Activated naive CD4-positive, alpha-beta T cell treated with anti-CD3 and anti-CD28 coated beads for 36 hours (primary cell): ENCODE measurements at regions not wholly inside any gene's neighbourhood (a gene's known extent, or its start where the extent isn't known, plus 50 kb on each side); places are given as distances from the start of the nearest gene placed in this dataset.

ENCODE experiments used
- CTCF ChIA-PET: fragments of 350-600 bp; sonication (Branson Sonifier 250); formaldehyde crosslinking; loops from one replicate; lab custom pipeline; 2021; ENCODE audit warnings: antibody characterized with exemption; lab: Charles Lee
- DNase-seq: peaks from one replicate; pipeline ENCODE4 v3.0.0-alpha.2; 2020
- H3K27ac Mint-ChIP-seq: one replicate; pipeline ENCODE4 v1.8.0; 2021; ENCODE audit warnings: mild to moderate bottlenecking, mixed read lengths
- H3K27me3 Mint-ChIP-seq: one replicate; pipeline ENCODE4 v1.8.0; 2021; ENCODE audit warnings: low read depth, mixed read lengths
- H3K36me3 Mint-ChIP-seq: one replicate; pipeline ENCODE4 v1.8.0; 2021; ENCODE audit warnings: low read depth, mixed read lengths
- H3K4me1 Mint-ChIP-seq: one replicate; pipeline ENCODE4 v1.8.0; 2021; ENCODE audit warnings: low read depth, mixed read lengths
- H3K4me3 Mint-ChIP-seq: one replicate; pipeline ENCODE4 v1.8.0; 2021; ENCODE audit warnings: mild to moderate bottlenecking, moderate library complexity, mixed read lengths
- H3K9me3 Mint-ChIP-seq: one replicate; pipeline ENCODE4 v1.8.0; 2021; ENCODE audit warnings: mixed read lengths
- intact Hi-C: fragments of 100-400 bp; cut with micrococcal nuclease; formaldehyde crosslinking; loops from one replicate; pipeline ENCODE4 v1.15.1; 2023

DNA sequence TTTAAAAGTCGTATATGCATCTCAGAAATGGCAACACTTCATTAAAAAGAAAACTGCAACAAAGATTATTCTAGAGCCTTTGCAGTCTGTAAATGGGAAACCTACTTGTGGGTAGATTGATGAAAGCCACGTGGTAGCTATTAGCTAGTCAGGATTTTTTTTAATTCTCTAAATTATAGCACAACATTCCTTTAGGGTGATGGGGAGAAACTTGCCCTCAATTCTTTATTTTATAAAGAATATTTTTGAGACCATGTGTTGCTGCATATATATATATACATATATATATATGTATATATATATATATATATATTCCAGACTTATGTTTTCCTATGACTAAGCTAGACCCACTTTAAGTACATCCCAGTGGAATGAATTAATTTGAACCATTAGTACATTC lies 118.0 kb downstream of the PPP1R3A start:
- no peak overlapping the region for H3K4me3 Mint-ChIP-seq
- H3K9me3 Mint-ChIP-seq, result no peaks in the 10 kb centered on the region
- H3K36me3 Mint-ChIP-seq, result no peaks in the 10 kb centered on the region
- H3K4me1 Mint-ChIP-seq, result no peaks in the 10 kb centered on the region
- no peak for DNase-seq
- CTCF ChIA-PET, result interaction anchor here (0.6 kb wide), 1 partner anchor 229 kb away, joined by 3 read pairs; no protein-coding TSS in a partner anchor
- H3K27ac Mint-ChIP-seq, result no peak overlapping the region
- H3K27me3 Mint-ChIP-seq, result peaks cover 2% of the 10 kb centered on the region
- intact Hi-C loops, result no loop called here

- Mint-ChIP-seq H3K4me1 (no peaks in the 10 kb centered on the region), H3K27ac (no peak overlapping the region)
- intact Hi-C loops, result no loop called here
Measured at GRCh38 chr7:113799896-113800295, 118.9 kb downstream of the PPP1R3A start.

GRCh38 chr7:113797420-113798010 lies 121.3 kb downstream of the PPP1R3A start:
- no peak for DNase-seq
- Mint-ChIP-seq H3K27me3 (no peaks in the 10 kb centered on the region), H3K9me3 (peaks cover 3% of the 10 kb centered on the region), H3K27ac (no peak overlapping the region), H3K4me1 (no peaks in the 10 kb centered on the region), H3K4me3 (no peak overlapping the region), H3K36me3 (no peaks in the 10 kb centered on the region)
- CTCF ChIA-PET, result no interaction called here
- intact Hi-C loops, result no loop called here

More at GRCh38 chr7:113799896-113800295, 118.9 kb downstream of the PPP1R3A start:
- no peaks in the 10 kb centered on the region for H3K9me3 Mint-ChIP-seq
- DNase-seq, result no peak
- H3K36me3 Mint-ChIP-seq, result no peaks in the 10 kb centered on the region
- CTCF ChIA-PET, result no interaction called here
- H3K27me3 Mint-ChIP-seq, result peaks cover 2% of the 10 kb centered on the region
- H3K4me3 Mint-ChIP-seq, result no peak overlapping the region

- CTCF ChIA-PET, result interaction anchor here (1.2 kb wide), 1 partner anchor 23 kb away, joined by 3 read pairs; no protein-coding TSS in a partner anchor
Measured at GRCh38 chr7:113796557-113796956, 122.3 kb downstream of the PPP1R3A start.

GRCh38 chr7:113794573-113794972 lies 124.2 kb downstream of the PPP1R3A start:
- Mint-ChIP-seq H3K4me1 (no peaks in the 10 kb centered on the region), H3K27ac (no peak overlapping the region), H3K9me3 (peaks cover 3% of the 10 kb centered on the region), H3K36me3 (no peaks in the 10 kb centered on the region), H3K27me3 (no peaks in the 10 kb centered on the region), H3K4me3 (no peak overlapping the region)
- CTCF ChIA-PET, result no interaction called here
- intact Hi-C loops, result no loop called here
- no peak for DNase-seq

More at GRCh38 chr7:113796557-113796956, 122.3 kb downstream of the PPP1R3A start:
- Mint-ChIP-seq H3K4me3 (no peak overlapping the region), H3K27me3 (no peaks in the 10 kb centered on the region), H3K4me1 (no peaks in the 10 kb centered on the region), H3K27ac (no peak overlapping the region), H3K36me3 (no peaks in the 10 kb centered on the region), H3K9me3 (peaks cover 3% of the 10 kb centered on the region)
- intact Hi-C loops, result no loop called here
- DNase-seq, result no peak

GRCh38 chr7:113793171-113793570 lies 125.6 kb downstream of the PPP1R3A start:
- Mint-ChIP-seq H3K36me3 (no peaks in the 10 kb centered on the region), H3K27me3 (no peaks in the 10 kb centered on the region), H3K9me3 (peaks cover 3% of the 10 kb centered on the region), H3K4me3 (no peak overlapping the region), H3K27ac (no peak overlapping the region), H3K4me1 (no peaks in the 10 kb centered on the region)
- CTCF ChIA-PET, result no interaction called here
- DNase-seq, result no peak
- intact Hi-C loops, result no loop called here

DNA sequence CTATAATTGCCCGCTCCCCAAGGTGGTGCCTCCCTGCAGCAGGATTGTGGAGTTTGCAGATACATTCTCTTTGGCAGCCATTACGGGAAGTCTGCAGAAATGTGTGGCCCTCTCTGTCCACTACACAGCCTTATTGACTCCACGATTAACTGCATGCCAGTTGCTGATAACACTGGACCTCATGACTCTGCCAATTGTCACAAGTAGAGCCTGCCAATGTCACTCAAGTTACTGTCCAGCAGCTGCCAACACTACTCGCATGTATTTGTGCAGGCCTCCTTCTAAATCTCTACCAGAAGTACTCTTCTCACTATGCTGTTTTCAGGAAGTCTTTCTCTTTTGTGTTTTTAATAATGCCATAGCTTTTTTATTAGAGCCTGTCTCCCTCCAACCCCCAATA lies 128.8 kb downstream of the PPP1R3A start:
- intact Hi-C loops, result no loop called here
- Mint-ChIP-seq H3K27me3 (no peaks in the 10 kb centered on the region), H3K27ac (no peak overlapping the region), H3K4me3 (no peak overlapping the region), H3K36me3 (no peaks in the 10 kb centered on the region), H3K9me3 (peaks cover 3% of the 10 kb centered on the region), H3K4me1 (no peaks in the 10 kb centered on the region)
- DNase-seq, result no peak
- CTCF ChIA-PET, result interaction anchor here (0.6 kb wide), 1 partner anchor 1791 kb away, joined by 6 read pairs; no protein-coding TSS in a partner anchor

DNA sequence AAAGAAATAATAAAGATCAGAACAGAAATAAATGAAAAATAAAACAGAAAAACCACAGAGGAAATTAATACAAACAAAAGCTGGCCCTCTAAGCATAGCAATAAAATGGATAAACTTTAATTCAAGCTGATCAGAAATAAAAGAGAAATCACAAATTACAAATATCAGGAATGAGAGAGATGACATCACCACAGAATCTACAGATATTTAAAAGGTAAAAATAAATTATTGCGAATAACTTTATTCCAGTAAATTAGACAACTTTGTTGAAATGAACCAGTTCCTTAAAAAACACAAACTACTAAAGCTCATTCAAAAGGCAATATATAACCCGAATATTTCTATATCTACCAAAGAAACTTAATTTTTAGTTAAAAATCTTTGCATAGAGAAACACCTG lies 131.7 kb downstream of the PPP1R3A start:
- no peaks in the 10 kb centered on the region for H3K27me3 Mint-ChIP-seq
- no peaks in the 10 kb centered on the region for H3K9me3 Mint-ChIP-seq
- H3K4me1 Mint-ChIP-seq, result no peaks in the 10 kb centered on the region
- CTCF ChIA-PET, result interaction anchor here (0.9 kb wide), 1 partner anchor 12 kb away, joined by 4 read pairs; no protein-coding TSS in a partner anchor
- H3K27ac Mint-ChIP-seq, result no peak overlapping the region
- intact Hi-C loops, result no loop called here
- no peak overlapping the region for H3K4me3 Mint-ChIP-seq
- DNase-seq, result no peak
- H3K36me3 Mint-ChIP-seq, result no peaks in the 10 kb centered on the region

DNA sequence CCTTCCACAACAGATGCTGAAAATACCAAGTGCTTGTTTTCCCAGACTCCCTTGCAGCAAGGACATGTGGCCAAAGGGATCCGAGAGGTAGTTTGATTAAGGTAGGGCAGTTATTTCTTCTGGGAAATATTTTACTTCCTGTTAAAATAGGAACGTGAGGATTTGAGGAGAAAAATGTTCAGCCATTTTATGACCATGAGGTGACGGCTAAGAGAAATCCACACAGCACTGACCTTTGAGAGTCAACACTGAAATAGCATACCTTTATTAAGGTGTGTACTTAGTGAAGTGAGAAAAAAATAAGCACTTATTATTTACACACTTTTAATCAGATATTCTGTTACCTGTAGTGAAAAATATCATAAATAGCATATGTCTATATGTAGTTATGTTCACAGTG lies 133.9 kb downstream of the PPP1R3A start:
- intact Hi-C loops, result no loop called here
- DNase-seq, result no peak
- Mint-ChIP-seq H3K36me3 (no peaks in the 10 kb centered on the region), H3K27me3 (no peaks in the 10 kb centered on the region), H3K27ac (no peak overlapping the region), H3K9me3 (no peaks in the 10 kb centered on the region), H3K4me1 (no peaks in the 10 kb centered on the region), H3K4me3 (no peak overlapping the region)
- CTCF ChIA-PET, result no interaction called here

DNA sequence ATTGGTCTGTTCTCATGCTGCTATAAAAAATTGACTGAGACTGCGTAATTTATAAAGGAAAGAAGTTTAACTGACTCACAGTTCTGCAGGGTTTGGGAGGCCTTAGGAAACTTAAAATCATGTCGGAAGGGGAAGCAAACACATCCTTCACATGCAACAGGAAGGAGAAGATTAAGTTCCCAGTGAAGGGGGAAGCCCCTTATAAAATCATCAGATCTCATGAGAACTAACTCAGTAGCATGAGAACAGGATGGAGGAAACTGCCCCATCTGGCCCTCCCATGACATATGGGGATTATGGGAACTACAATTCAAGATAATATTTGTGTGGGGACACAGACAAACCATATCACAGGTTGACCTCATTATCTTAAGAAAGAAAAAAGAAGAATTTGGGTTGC lies 134.5 kb downstream of the PPP1R3A start:
- Mint-ChIP-seq H3K36me3 (no peaks in the 10 kb centered on the region), H3K27me3 (no peaks in the 10 kb centered on the region), H3K4me3 (no peak overlapping the region), H3K27ac (no peak overlapping the region), H3K4me1 (no peaks in the 10 kb centered on the region), H3K9me3 (no peaks in the 10 kb centered on the region)
- CTCF ChIA-PET, result no interaction called here
- DNase-seq, result no peak
- intact Hi-C loops, result no loop called here

GRCh38 chr7:113783403-113783802 lies 135.4 kb downstream of the PPP1R3A start:
- CTCF ChIA-PET, result no interaction called here
- DNase-seq, result no peak
- no peaks in the 10 kb centered on the region for H3K36me3 Mint-ChIP-seq
- no peaks in the 10 kb centered on the region for H3K27me3 Mint-ChIP-seq
- H3K9me3 Mint-ChIP-seq, result no peaks in the 10 kb centered on the region
- no peak overlapping the region for H3K27ac Mint-ChIP-seq
- no peaks in the 10 kb centered on the region for H3K4me1 Mint-ChIP-seq
- intact Hi-C loops, result no loop called here
- no peak overlapping the region for H3K4me3 Mint-ChIP-seq

DNA sequence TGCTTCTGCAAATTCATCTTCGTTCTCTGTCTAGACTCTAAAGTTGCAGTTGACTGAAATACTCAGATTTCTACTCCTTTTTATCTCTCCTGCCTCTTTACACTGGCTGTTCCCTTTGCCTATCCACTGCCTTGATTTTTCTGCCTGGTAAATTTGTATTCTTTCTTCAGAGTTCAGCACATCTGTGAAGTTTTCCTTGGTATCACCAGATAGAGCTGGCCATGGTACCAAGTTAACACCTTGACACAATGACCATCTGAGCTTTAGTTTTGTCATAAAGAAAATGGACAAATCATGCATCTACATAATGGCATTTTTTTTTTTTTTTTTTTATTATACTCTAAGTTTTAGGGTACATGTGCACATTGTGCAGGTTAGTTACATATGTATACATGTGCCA lies 143.0 kb downstream of the PPP1R3A start:
- Mint-ChIP-seq H3K4me3 (no peak overlapping the region), H3K36me3 (no peaks in the 10 kb centered on the region), H3K9me3 (no peaks in the 10 kb centered on the region), H3K27me3 (no peaks in the 10 kb centered on the region), H3K4me1 (no peaks in the 10 kb centered on the region), H3K27ac (no peak overlapping the region)
- CTCF ChIA-PET, result no interaction called here
- intact Hi-C loops, result no loop called here
- no peak for DNase-seq

DNA sequence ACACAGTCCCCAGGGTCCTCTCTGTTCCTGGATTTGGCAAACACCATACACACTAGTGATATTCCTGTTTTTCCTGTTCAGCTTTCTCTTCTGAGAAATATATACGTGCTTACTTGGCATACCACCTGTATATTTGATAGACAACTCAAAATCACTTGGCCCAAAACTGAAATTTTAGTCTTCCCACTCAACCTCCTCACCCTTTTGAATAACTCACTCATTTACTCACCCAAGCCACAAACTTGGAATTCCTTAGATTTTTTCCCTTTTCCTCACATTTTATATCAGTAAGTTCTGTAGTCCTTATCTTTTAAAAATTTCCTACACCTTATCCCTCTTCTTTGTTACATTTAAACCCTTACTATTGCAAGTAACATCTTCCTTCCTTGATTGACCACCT lies 143.4 kb downstream of the PPP1R3A start:
- no peaks in the 10 kb centered on the region for H3K4me1 Mint-ChIP-seq
- no peak for DNase-seq
- intact Hi-C loops, result no loop called here
- no peaks in the 10 kb centered on the region for H3K27me3 Mint-ChIP-seq
- H3K36me3 Mint-ChIP-seq, result no peaks in the 10 kb centered on the region
- H3K4me3 Mint-ChIP-seq, result no peak overlapping the region
- no peak overlapping the region for H3K27ac Mint-ChIP-seq
- CTCF ChIA-PET, result interaction anchor here (1.2 kb wide), 1 partner anchor 11 kb away, joined by 4 read pairs; no protein-coding TSS in a partner anchor
- H3K9me3 Mint-ChIP-seq, result peaks cover 3% of the 10 kb centered on the region
